Neural cell (in vitro differentiated cells): ENCODE measurements at regions not wholly inside any gene's neighbourhood (a gene's known extent, or its start where the extent isn't known, plus 50 kb on each side); places are given as distances from the start of the nearest gene placed in this dataset.

Experiments used
- H2AFZ ChIP-seq: fragments of 200-600, 300-800 bp; sonication (generic), shearing (Covaris generic); 2 replicates; pipeline ENCODE4 v1.6.0; 2014; ENCODE audit warnings: low read depth, mild to moderate bottlenecking, antibody characterized with exemption, low read length, moderate library complexity
- H3F3A ChIP-seq: fragments of 200-600 bp; shearing (Covaris generic); 2 replicates; pipeline ENCODE4 v1.6.1; 2016; ENCODE audit warnings: mild to moderate bottlenecking, moderate library complexity, mixed read lengths, antibody characterized with exemption, low read length; ENCODE audit not compliant: insufficient read depth, poor library complexity, severe bottlenecking
- H3K27ac ChIP-seq: fragments of 200-600, 300-800 bp; sonication (generic), shearing (Covaris generic); 2 replicates; pipeline ENCODE4 v1.5.1; 2014; ENCODE audit warnings: mild to moderate bottlenecking, low read length, moderate library complexity
- H3K27me3 ChIP-seq: fragments of 300-800, 200-600 bp; sonication (generic), shearing (Covaris generic); 2 replicates; pipeline ENCODE4 v1.6.0; 2014; ENCODE audit warnings: mild to moderate bottlenecking, low read depth, low read length, moderate library complexity; ENCODE audit not compliant: insufficient read depth
- H3K36me3 ChIP-seq: fragments of 300-800, 200-600 bp; sonication (generic), shearing (Covaris generic); 2 replicates; pipeline ENCODE4 v1.5.1; 2014; ENCODE audit warnings: mild to moderate bottlenecking, antibody characterized with exemption, low read length, moderate library complexity; ENCODE audit not compliant: insufficient read depth
- H3K4me2 ChIP-seq: fragments of 300-800, 200-600 bp; sonication (generic), shearing (Covaris generic); 2 replicates; pipeline ENCODE4 v1.6.0; 2014; ENCODE audit warnings: mild to moderate bottlenecking, low read length
- H3K4me3 ChIP-seq: fragments of 300-800, 200-600 bp; sonication (generic), shearing (Covaris generic); 2 replicates; pipeline ENCODE4 v1.5.1; 2014; ENCODE audit warnings: mild to moderate bottlenecking, low read length, moderate library complexity
- H3K79me2 ChIP-seq: fragments of 200-600 bp; shearing (Covaris generic); replicated peaks from 2 replicates; pipeline ENCODE4 v1.6.0; 2014; ENCODE audit warnings: mild to moderate bottlenecking, low read length, moderate library complexity; ENCODE audit not compliant: insufficient read depth
- H3K9ac ChIP-seq: fragments of 300-800, 200-600 bp; sonication (generic), shearing (Covaris generic); 2 replicates; pipeline ENCODE4 v1.6.1; 2016; ENCODE audit warnings: mild to moderate bottlenecking, low read length, mixed read lengths
- H3K9me2 ChIP-seq: fragments of 200-600 bp; shearing (Covaris generic); 2 replicates; pipeline ENCODE4 v1.6.1; 2016; ENCODE audit warnings: mild to moderate bottlenecking, low read length, mixed read lengths; ENCODE audit not compliant: insufficient read depth
- H3K9me3 ChIP-seq: fragments of 200-600, 300-800 bp; sonication (generic), shearing (Covaris generic); 2 replicates; pipeline ENCODE4 v1.6.1; 2016; ENCODE audit warnings: mild to moderate bottlenecking, mixed run types, low read length, moderate library complexity, mixed read lengths
- H4K20me1 ChIP-seq: fragments of 200-600 bp; shearing (Covaris generic); 2 replicates; pipeline ENCODE4 v1.6.1; 2016; ENCODE audit warnings: mild to moderate bottlenecking, mixed run types; ENCODE audit not compliant: insufficient read depth
- EP300 ChIP-seq: fragments of 450-650 bp; conservative IDR thresholded peaks from 2 replicates; pipeline ENCODE4 v1.6.1; 2014; ENCODE audit warnings: antibody characterized with exemption, mild to moderate bottlenecking, moderate library complexity; ENCODE audit not compliant: poor library complexity, severe bottlenecking
- EZH2 ChIP-seq: fragments of 200-600, 300-800 bp; shearing (Covaris generic), sonication (generic); IDR thresholded peaks from 2 replicates; pipeline ENCODE4 v1.6.1; 2014; ENCODE audit warnings: antibody characterized with exemption, low read length, borderline replicate concordance, mild to moderate bottlenecking; ENCODE audit not compliant: insufficient read depth, poor library complexity, severe bottlenecking
- MXI1 ChIP-seq: fragments of 450-650 bp; conservative IDR thresholded peaks from 2 replicates; pipeline ENCODE4 v1.6.1; 2014; ENCODE audit warnings: antibody characterized with exemption, mild to moderate bottlenecking; ENCODE audit not compliant: poor library complexity, severe bottlenecking
- POLR2AphosphoS5 ChIP-seq: IDR thresholded peaks from 2 replicates; pipeline ENCODE4 v1.6.1; 2012
- RAD21 ChIP-seq: fragments of 450-650 bp; conservative IDR thresholded peaks from 2 replicates; pipeline ENCODE4 v1.6.1; 2014; ENCODE audit warnings: antibody characterized with exemption, mild to moderate bottlenecking, moderate library complexity
- REST ChIP-seq: IDR thresholded peaks from 2 replicates; pipeline ENCODE4 v1.6.1; 2012; ENCODE audit warnings: borderline replicate concordance
- SMC3 ChIP-seq: fragments of 450-650 bp; conservative IDR thresholded peaks from 2 replicates; pipeline ENCODE4 v1.6.1; 2014; ENCODE audit warnings: antibody characterized with exemption, mild to moderate bottlenecking, moderate library complexity; ENCODE audit not compliant: poor library complexity
- TAF1 ChIP-seq: IDR thresholded peaks from 2 replicates; pipeline ENCODE4 v1.6.1; 2012; ENCODE audit warnings: low read depth
- TF ChIP-seq, protein P1 (sequence below): fragments of 450-650 bp; IDR thresholded peaks from 2 replicates; pipeline ENCODE4 v1.5.1; 2014; ENCODE audit warnings: antibody characterized with exemption, mild to moderate bottlenecking, moderate library complexity; ENCODE audit not compliant: poor library complexity, severe bottlenecking

DNA sequence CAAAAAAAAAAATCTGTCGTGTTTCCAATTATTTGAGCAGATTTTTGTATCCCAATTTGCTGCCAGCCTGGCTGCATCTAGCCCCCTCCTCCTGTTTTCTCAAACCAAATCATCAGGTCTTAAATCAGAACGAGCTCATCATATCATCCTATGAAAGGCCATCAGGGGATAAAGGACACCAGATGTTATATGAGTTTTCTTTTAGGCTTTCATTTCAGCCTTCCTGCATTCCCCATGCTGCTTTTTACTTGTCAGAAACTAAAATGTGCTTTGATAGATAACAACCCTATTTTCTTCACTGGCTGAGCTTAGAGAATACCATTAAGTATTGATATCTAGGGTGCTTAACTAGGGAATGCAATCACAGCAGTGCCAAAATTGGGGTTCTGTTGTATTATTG, 968.4 kb upstream of the SLC35B3 start:
- no peak overlapping the region for H2AFZ ChIP-seq
- no peaks in the 10 kb centered on the region for H4K20me1 ChIP-seq
- H3K36me3 ChIP-seq: no peaks in the 10 kb centered on the region
- H3K27me3 ChIP-seq: no peaks in the 10 kb centered on the region
- no peaks in the 10 kb centered on the region for H3K9me2 ChIP-seq
- H3K9me3 ChIP-seq: no peaks in the 10 kb centered on the region
- H3K27ac ChIP-seq: no peak overlapping the region
- TF ChIP-seq SMC3 (no peak), MXI1 (no peak)
- no peak overlapping the region for H3K4me3 ChIP-seq
- H3K4me2 ChIP-seq: no peak overlapping the region
- H3K79me2 ChIP-seq: no peaks in the 10 kb centered on the region
- H3F3A ChIP-seq: no peaks in the 10 kb centered on the region
- H3K9ac ChIP-seq: no peak overlapping the region

GRCh38 chr6:9401960-9402359, 966.6 kb upstream of the SLC35B3 start:
- Histone ChIP-seq H3K9me2 (no peaks in the 10 kb centered on the region), H3K27me3 (no peaks in the 10 kb centered on the region), H3K4me2 (no peak overlapping the region), H3F3A (no peaks in the 10 kb centered on the region), H3K79me2 (no peaks in the 10 kb centered on the region), H3K27ac (no peak overlapping the region), H2AFZ (no peak overlapping the region), H4K20me1 (no peaks in the 10 kb centered on the region), H3K4me3 (no peak overlapping the region), H3K9ac (no peak overlapping the region), H3K36me3 (no peaks in the 10 kb centered on the region), H3K9me3 (no peaks in the 10 kb centered on the region)
- TF ChIP-seq TAF1: no peak

- Histone ChIP-seq H3K36me3 (no peaks in the 10 kb centered on the region), H3K27me3 (no peaks in the 10 kb centered on the region), H3K79me2 (no peaks in the 10 kb centered on the region), H3K9me2 (no peaks in the 10 kb centered on the region), H3K27ac (no peak overlapping the region), H3K4me2 (no peak overlapping the region), H3K4me3 (no peak overlapping the region), H3K9ac (no peak overlapping the region), H3K9me3 (no peaks in the 10 kb centered on the region), H2AFZ (no peak overlapping the region), H3F3A (no peaks in the 10 kb centered on the region), H4K20me1 (no peaks in the 10 kb centered on the region)
- TF ChIP-seq MXI1 (no peak), SMC3 (no peak), REST (no peak), TAF1 (no peak), EP300 (no peak), RAD21 (no peak), POLR2AphosphoS5 (no peak), EZH2 (no peak)
- TF ChIP-seq, protein P1, sequence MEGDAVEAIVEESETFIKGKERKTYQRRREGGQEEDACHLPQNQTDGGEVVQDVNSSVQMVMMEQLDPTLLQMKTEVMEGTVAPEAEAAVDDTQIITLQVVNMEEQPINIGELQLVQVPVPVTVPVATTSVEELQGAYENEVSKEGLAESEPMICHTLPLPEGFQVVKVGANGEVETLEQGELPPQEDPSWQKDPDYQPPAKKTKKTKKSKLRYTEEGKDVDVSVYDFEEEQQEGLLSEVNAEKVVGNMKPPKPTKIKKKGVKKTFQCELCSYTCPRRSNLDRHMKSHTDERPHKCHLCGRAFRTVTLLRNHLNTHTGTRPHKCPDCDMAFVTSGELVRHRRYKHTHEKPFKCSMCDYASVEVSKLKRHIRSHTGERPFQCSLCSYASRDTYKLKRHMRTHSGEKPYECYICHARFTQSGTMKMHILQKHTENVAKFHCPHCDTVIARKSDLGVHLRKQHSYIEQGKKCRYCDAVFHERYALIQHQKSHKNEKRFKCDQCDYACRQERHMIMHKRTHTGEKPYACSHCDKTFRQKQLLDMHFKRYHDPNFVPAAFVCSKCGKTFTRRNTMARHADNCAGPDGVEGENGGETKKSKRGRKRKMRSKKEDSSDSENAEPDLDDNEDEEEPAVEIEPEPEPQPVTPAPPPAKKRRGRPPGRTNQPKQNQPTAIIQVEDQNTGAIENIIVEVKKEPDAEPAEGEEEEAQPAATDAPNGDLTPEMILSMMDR: no peak
These were observed 964.6 kb upstream of the SLC35B3 start for GRCh38 chr6:9399916-9400315.
